ENCODE measurements at regions not wholly inside any gene's neighbourhood (a gene's known extent, or its start where the extent isn't known, plus 50 kb on each side); places are given as distances from the start of the nearest gene placed in this dataset.

DNA sequence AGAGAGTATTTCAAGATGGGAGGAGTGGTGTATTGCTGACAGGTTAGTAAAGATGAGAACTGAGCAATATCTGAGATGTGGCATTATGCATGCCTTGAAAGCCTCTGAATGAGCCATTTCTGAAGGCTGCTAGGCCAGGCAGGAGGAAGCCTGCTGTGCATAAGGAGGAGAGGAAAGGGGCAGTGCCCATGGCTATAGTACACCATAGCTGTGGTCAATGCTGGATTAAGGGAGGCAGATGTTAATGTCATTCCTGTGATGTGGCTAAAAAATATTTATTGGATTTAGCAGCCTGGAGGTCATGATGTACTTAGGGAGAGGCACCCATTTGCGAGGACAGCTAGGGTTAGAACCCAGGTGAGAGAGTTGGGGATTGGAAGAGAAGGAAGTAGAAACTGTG lies 130.0 kb upstream of the LNX1 start:
- no peak overlapping the region for H3K4me3 ChIP-seq (ENCODE audit: low read depth, low read length)
- TF ChIP-seq, protein P1, sequence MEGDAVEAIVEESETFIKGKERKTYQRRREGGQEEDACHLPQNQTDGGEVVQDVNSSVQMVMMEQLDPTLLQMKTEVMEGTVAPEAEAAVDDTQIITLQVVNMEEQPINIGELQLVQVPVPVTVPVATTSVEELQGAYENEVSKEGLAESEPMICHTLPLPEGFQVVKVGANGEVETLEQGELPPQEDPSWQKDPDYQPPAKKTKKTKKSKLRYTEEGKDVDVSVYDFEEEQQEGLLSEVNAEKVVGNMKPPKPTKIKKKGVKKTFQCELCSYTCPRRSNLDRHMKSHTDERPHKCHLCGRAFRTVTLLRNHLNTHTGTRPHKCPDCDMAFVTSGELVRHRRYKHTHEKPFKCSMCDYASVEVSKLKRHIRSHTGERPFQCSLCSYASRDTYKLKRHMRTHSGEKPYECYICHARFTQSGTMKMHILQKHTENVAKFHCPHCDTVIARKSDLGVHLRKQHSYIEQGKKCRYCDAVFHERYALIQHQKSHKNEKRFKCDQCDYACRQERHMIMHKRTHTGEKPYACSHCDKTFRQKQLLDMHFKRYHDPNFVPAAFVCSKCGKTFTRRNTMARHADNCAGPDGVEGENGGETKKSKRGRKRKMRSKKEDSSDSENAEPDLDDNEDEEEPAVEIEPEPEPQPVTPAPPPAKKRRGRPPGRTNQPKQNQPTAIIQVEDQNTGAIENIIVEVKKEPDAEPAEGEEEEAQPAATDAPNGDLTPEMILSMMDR (IDR thresholded peaks at IDR 0.05; ENCODE audit: borderline replicate concordance, insufficient read depth, low read depth, low read length) = no peak

DNA sequence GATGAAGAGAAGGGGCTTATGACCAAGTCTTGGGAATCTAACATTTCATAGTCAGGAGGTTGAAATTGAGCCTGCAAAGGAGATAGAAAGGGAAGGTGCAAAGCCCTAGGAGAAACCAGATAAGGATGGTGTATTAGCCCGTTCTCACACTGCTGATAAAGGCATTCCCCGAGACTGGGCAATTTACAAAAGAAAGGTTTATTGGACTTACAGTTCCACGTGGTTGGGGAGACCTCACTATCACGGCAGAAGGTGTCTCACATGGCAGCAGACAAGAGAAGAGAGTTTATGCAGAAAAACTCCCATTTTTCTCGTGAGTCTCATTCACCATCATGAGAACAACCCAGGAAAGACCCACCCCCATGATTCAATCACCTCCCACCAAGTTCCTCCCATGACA lies 129.5 kb upstream of the LNX1 start:
- H3K4me3 ChIP-seq (ENCODE audit: low read depth, low read length) = no peak overlapping the region

GRCh38 chr4:53717064-53717549 lies 125.8 kb upstream of the LNX1 start:
- no peak overlapping the region for H3K4me3 ChIP-seq (ENCODE audit: low read depth, low read length)
- TF ChIP-seq, protein P1 (IDR thresholded peaks at IDR 0.05; ENCODE audit: borderline replicate concordance, insufficient read depth, low read depth, low read length) = no peak

More for the DNA sequence above, 129.5 kb upstream of the LNX1 start:
- TF ChIP-seq, protein P1 (IDR thresholded peaks at IDR 0.05; ENCODE audit: borderline replicate concordance, insufficient read depth, low read depth, low read length) = no peak

DNA sequence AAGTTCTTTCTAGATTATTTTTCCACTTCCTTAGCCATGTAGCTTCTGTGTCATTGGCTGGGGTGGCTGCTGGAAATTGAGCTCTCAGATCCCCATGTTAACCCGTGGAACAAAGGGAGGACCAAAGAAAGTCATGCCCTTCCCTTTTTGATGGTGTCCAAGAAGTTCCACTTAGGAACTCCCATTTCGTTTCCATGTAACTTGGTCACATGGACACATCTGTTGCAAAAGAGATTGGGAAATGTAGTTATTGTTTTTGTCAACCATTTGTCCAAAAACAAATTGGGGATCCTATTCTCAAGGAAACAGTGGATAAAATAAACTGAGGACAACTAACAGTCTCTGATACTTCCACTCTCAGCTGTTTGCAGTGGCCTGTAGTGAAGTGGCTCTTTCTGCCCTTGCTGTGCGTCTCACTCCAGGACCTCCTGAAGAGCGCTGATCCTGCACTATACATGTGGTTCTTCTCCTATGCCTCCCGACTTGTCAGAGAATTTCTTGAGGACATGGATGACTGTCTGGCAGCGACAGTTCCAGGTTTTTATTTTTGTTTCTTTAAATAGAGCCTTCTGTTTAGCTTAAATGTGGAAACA lies 125.3 kb upstream of the LNX1 start:
- no peak overlapping the region for H3K4me3 ChIP-seq (ENCODE audit: low read depth, low read length)
- TF ChIP-seq, protein P1 (IDR thresholded peaks at IDR 0.05; ENCODE audit: borderline replicate concordance, insufficient read depth, low read depth, low read length) = no peak

DNA sequence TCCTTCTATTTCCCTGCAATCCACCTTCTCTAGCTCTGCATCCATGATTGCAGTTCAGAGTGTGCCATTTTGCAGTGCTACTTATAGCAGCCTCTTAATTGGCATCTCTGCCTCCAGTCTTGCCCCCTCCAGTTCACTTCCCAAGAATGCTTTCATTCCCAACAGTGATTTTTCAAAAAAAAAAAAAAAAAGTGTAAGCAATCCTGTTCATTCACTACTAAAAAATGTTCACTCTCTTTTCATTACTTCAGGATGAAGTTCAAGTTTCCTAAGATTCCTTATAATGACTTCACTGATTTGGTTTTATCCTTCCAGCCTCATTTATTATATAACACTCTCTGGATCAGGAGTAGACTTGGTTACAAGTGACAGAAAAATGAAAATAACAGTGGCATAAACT lies 124.7 kb upstream of the LNX1 start:
- H3K4me3 ChIP-seq (ENCODE audit: low read depth, low read length) = no peak overlapping the region
- TF ChIP-seq, protein P1 (IDR thresholded peaks at IDR 0.05; ENCODE audit: borderline replicate concordance, insufficient read depth, low read depth, low read length) = no peak

DNA sequence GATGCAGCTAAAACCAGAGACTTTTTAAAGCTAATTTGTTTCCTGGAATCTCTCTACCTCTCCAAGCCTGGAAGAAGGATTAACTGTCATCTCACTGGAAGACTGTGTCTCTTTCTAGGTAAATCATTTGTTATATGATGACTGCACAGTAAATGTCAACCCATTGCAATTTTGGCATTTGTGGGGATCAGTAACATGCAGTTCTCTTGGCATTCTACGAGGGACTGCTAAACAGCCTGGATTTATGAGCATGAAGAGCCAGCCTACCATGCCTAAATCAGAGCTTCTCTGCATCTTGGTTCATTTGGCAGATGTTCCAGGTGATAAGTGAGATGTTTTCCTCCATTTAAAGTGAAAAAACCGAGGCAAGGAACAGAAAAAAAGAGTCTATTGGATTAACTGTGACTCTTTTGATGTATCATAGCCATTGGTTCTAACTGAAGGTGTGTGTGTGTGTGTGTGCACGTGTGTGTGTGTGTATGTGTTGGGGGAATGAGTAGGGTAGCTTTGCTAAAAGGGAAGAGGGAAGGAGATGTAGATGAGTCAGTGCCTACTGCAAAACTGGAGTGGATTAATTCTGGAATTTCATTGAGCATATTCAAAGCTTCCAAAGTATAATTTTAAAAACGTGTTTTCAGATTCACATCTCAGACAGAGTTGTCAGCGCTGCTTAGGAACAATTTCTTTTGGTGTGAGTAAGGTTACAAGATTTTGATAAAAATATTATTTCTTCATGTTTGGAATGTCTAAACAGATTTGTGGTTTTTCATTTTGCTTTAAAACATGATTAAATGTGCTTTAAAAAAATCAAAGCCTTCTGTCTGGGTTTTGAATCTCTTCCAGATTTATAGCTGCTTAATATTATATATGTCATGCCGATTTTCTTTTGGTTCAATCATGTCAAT lies 123.2 kb upstream of the LNX1 start:
- H3K4me3 ChIP-seq (ENCODE audit: low read depth, low read length) = no peak overlapping the region
- TF ChIP-seq, protein P1 (IDR thresholded peaks at IDR 0.05; ENCODE audit: borderline replicate concordance, insufficient read depth, low read depth, low read length) = no peak
